HG02571 (cell line): ENCODE measurements at regions not wholly inside any gene's neighbourhood (a gene's known extent, or its start where the extent isn't known, plus 50 kb on each side); places are given as distances from the start of the nearest gene placed in this dataset.
"Not testable (repeated sequence)": the region's sequence is repeated elsewhere in the genome, so short reads cannot be mapped to it uniquely, and the experiment has no call there.

ENCODE experiments used
- ATAC-seq: cut with Tn5 transposase; IDR thresholded peaks from one replicate; pipeline ENCODE4 v1.9.1; 2021; ENCODE audit warnings: mild to moderate bottlenecking, moderate library complexity; ENCODE audit not compliant: unreplicated experiment

DNA sequence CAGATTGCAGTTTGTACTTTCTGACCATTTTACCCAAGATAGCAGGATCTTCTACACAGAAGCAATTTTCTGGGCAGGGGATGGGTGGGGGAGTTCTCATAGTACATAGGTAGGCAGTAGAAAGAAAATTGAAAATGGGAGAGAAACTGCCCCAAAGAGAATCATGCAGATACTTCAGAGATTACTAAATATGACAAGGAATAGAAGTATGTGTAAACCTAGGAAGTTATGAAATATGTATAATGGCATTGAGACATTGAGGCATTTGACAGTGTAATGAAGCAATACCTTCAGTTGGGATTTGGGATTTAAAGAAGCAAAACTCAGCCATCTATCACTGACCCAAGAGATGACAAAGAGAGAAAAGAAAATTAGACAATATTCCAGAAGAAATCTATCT lies 233.0 kb downstream of the PTN start:
- no peak for ATAC-seq

DNA sequence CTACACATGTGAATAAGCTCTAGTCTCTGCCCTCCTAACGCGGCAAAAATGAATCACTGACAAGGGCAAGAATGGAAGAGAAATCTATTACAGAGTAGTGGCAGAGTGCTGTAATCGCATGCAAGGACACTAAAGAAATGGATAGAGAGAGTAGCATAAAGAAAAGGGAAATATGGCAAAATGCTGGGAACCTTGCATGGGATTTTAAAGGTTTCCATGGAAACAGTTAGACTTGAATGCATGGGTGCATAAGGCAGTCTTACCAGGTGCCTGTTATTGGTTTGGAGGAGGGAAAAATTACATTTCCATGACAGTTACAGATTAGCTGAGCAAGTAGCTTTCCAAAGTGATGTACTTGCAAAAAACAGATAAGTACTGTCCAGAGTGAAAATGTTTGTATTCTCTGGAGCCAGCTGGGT lies 233.4 kb downstream of the PTN start:
- no peak for ATAC-seq

DNA sequence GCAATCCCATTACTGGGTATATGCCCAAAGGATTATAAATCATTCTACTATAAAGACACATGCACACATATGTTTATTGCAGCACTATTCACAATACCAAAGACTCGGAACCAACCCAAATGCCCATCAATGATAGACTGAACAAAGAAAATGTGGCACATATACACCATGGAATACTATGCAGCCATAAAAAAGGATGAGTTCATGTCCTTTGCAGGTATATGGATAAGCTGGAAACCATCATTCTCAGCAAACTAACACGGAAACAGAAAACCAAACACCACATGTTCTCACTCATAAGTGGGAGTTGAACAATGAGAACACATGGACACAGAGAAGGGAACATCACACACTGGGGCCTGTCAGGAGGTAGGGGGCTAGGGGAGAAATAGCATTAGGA lies 235.7 kb downstream of the PTN start:
- ATAC-seq, result not testable (repeated sequence)

DNA sequence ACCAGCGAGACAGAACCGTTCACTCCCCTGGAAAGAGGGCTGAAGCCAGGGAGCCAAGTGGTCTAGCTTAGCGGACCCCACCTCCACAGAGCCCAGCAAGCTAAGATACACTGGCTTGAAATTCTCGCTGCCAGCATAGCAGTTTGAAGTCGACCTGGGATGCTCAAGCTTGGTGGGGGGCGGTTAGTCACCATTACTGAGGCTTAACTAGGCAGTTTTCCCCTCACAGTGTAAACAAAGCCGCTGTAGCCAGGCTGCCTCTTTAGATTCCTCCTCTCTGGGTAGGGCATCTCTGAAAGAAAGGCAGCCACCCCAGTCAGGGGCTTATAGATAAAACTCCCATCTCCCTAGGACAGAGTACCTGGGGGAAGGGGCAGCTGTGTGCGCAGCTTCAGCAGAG lies 235.1 kb downstream of the CHRM2 start:
- not testable (repeated sequence) for ATAC-seq

DNA sequence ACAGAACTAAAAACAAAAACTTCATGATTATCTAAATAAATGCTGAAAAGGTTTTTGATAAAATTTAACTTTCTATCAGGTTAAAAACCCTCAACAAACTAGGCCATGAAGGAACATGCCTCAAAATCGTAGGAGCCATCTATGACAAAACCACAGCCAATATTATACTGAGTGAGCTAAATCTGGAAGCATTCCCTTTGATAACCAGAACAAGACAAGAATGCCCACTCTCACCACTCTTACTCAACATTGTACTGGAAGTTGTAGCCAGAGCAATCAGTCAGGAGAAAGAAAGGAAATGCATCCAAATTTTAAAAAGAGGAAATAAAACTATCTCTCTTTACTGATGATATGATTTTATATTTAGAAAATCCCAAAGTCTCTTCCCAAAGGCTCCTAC lies 228.7 kb downstream of the CHRM2 start:
- ATAC-seq, result no peak

DNA sequence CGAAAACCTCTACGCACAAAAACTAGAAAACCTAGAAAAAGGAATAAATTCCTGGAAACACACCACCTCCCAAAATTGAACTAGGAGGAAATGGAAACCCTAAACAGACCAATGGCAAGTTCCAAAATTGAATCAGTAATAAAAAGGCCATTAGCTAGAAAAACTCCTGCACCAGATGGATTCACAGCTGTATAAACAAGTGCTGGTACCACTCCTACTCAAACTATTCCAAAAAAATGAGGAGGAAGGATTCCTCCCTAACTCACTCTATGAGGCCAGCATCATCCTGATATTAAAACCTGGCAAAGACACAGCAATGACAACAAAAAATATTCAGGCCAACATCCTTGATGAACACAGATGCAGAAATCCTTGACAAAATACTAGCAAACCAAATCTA lies 228.2 kb downstream of the CHRM2 start:
- ATAC-seq, result no peak

DNA sequence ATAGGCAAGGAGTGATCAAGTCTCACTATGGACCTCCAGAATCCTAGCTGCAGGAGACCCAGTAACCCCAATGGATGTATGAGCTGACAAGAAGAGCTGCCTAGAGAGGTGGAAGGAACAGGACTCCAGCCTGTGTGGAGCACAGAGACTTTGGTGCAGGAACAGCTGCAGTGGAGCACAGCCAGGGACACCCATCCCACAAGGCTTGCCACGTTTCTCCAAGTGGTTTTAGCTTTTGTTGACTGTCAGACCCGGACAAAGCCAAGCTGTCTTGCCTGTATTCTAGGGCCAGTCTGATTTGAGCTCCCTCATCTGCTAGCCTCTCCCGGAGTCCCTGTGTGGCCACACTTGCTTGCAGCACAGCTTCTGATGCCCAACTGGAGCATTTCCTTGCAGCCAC lies 224.7 kb downstream of the CHRM2 start:
- ATAC-seq, result no peak

DNA sequence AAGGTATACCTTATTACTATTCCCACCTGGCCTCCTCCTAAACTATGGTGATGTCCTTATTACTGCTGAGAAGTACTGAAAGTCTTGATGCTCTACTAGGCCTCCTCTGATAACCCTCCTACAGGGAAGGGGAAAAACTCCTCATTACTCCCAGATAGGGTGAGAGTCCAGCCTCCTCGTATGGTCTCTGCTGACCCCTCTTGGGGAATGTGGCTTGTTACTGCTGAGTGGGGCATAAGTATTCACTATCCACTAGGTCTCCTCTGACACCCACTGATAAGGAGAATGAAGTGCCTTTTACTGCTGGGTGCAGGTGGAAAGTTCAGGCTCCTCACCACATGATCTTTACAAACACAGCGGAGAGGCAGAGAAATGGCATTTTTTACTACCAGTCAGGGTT lies 222.9 kb downstream of the CHRM2 start:
- ATAC-seq, result no peak

DNA sequence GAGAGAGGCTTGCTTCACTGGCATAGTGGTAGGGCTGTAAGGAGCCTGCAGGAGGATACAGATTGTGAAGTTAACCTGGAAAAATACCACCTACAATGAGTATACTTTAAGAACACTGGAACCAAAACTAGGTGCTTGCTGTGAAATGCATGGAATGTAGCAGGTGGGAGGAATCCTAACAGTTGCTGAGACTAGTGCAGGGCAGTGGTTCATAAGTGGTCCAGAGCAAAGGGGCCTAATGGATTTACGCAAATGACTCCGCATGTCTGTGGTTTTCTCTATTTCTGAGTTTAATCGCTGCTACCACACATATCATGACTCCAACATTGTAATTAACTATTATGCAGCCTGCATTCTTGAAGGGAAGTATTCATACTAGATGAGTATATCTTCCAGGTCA lies 218.4 kb downstream of the CHRM2 start:
- ATAC-seq, result no peak

DNA sequence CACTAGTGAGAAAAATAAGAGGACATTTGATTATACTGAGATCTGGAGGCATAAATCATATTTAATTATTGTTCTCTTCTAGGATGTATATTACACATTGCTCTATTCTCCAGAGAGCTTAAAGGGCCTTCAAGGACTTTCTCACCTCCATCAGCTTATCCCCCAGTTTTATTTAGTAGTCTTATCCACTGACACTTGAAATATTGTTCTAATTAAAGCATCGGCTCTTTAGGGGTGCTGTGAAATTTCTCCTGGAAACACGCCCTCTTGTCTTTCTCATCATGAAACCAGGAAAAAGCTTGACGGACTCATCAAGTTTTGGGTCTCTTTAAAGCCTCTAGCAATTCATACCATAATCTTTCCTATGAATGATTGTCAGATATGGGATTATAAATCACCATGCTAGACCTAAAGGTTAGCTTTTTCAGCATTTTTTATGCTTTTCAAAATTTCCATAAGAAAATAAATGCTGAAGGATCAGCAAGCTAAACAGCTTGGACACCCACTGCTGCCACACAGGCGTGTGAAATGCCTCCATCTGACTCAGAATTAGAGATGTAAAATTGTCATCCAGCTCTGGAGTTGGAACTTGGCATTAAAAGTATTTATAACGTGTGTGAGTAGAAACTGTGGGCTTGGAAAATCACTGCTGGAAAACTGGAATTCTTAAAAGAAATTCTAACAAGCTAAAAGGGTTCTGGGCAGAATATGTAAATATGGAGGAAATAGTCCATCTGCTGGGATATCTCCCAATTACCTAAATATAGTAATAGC lies 216.3 kb downstream of the CHRM2 start:
- ATAC-seq, result no peak

DNA sequence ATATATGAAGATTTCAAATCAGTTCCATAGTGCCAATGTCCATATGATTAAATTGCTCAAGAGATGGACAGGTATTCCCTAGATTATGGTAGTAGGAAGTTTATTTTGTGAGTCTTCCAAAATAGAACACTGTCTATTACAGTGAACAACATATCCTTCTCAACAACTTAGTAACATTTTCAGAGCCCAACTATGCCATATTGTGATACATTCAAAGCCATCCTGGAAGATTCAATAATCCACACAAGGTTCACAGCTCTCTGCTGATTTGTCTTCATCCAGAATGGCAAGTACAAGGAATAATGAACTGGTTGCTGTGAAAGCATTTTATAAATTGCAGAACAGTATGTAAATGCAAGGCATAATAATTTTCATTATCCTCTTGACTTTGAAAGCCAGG lies 213.9 kb downstream of the CHRM2 start:
- no peak for ATAC-seq

DNA sequence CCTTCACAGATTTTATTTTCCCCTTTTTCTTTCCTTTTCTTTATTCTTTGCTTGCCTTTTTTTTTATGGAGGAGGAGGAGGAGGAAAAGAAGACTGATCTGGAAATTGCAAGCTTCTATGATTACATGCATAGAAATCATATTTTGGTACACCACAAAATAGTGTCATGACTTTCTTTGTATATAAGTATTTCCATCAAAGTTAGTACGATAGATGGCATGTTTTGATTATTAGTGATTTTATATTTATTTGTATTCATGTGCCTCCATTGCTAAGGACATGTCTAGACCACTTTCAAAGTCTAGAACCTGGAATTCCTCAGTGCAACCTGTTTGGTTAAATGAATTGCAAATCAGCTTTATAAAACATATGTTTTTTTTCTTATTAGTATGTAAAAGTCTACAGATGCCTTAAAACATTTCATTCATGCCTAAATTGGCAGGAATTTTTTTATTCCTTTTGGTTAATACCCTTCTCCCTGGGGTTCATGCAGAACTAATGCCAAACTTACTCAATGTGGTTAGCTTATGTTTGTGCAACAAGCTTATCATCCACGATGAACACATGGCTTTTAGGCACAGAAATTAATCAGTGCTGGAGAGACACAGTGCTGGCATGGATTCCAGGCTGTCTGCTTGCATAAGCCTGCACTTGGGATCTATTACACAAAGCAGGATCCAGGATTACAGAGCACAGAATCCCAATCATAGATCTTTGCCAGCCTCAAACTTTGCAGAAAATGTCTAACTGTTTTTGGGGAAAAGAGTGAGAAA lies 213.1 kb downstream of the CHRM2 start:
- ATAC-seq, result no peak

DNA sequence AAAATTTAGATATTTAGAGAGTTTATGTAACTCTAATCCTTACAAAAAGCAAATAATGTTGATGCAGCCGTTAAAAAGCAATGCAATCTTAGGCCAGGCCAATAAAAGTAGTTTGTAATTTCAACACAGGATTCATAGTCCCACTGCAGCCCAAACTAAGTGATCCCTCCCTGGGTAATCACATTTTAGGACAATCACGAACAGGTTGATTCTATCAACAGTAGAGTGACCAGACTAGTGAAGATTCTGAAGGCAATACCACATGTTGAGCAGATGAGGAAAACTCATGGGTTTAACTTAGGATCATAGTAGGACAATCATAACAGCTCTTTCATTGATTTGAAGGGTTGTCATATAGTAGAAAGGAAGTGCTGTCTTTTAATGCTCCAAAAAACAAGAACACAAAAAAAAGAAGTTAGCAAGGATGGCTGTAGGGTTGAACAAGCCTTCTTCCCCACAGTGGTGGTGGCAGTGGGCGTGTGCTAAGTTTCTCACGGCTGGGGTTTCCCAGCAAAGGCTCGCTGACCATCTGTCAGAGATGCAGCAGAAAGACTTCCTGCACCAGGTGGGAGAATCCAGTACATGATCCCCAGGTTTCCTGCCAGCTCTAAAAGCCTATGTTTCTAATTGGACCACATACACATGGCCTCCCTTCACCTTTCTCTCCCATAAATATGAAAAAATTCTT lies 212.2 kb downstream of the CHRM2 start:
- ATAC-seq, result no peak

DNA sequence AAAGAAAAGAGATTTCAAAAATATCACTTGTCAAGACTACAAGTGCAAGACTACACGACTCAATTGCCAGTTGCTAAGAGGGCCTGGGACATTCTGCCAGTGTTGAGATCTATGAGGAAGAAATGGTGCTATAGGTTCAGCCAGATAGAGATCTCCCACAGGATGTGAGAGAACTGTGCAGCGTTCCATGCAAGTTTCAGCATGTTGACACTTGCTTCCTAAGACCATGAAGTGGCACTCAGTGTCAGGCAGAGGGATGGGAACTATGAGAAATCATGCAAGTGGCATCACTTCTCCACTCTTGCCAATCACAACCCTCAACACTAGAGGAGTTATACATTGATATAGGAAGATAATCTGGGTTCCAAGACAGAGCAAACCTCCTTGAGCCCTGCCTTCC lies 210.3 kb downstream of the CHRM2 start:
- no peak for ATAC-seq

DNA sequence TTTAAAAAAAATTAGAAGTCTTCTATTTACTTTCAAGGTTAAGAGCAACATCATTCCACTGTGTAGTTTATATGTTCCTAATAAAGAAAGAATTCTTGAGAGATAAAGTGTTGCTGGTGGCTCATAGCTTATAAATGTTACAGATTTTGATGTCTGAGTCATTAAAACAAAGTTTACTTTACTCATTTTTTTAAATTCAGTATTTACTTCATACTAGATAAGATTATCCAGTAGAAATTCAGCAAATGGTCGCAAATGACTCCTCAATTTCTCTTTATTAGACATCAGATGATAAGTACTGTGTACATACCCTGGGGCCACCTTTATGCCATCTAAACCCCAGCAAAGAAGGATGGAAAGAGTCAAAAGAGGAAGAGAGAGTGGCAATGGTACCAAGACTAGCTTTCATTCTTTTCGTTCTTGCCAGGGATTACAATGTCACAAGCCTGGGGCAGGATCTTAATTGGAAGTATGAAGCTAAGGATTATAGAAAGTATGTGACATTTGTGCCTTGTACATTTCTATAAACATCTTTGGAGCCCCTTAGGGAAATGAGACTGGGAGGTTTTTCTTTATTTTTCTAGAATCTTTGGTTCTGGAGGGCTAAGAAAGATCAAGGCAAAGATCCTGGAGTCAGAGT lies 206.1 kb downstream of the CHRM2 start:
- no peak for ATAC-seq

DNA sequence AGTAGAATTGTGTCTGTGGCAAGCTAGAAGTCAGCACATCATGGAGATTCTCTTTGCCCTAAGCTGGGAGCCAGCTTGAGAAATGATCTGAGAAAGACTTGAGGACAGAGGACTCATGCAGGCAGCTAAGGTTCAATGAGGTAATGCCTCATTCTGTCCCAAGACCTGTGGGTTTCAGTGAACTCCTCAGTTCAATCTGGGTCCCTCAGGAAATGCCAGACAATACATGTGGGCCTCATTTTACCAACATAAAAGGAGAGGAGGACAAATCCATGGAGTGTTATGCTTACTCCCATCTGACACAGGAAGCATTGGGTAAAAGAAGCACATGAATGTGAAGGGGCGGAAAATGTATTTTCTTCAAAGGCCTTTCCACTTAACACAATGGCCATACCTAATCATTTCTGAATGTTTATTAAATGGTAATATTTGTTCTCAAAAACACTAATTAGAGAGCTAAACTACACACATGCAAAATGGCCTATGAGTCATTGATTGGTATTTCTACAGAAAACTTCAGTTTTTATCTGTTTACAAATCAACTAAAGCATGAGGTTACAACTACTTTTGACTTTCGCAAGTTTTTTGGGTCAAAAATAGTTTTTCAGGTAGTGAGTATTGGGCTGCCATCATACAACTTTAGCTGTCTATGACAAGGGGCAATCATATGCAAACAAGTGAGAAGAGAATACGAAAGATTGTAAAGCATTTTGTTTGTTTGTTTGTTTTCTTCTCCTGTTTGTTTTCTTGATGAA lies 205.3 kb downstream of the CHRM2 start:
- no peak for ATAC-seq
